SIG-M5 treated with dmso at 0.1 percent for 504 hours (cell line): ENCODE measurements at regions not wholly inside any gene's neighbourhood (a gene's known extent, or its start where the extent isn't known, plus 50 kb on each side); places are given as distances from the start of the nearest gene placed in this dataset.

Experiments used
- DNase-seq: peaks from one replicate; lab custom pipeline; 2025; ENCODE audit not compliant: unreplicated experiment; lab: John Stamatoyannopoulos, UW

DNA sequence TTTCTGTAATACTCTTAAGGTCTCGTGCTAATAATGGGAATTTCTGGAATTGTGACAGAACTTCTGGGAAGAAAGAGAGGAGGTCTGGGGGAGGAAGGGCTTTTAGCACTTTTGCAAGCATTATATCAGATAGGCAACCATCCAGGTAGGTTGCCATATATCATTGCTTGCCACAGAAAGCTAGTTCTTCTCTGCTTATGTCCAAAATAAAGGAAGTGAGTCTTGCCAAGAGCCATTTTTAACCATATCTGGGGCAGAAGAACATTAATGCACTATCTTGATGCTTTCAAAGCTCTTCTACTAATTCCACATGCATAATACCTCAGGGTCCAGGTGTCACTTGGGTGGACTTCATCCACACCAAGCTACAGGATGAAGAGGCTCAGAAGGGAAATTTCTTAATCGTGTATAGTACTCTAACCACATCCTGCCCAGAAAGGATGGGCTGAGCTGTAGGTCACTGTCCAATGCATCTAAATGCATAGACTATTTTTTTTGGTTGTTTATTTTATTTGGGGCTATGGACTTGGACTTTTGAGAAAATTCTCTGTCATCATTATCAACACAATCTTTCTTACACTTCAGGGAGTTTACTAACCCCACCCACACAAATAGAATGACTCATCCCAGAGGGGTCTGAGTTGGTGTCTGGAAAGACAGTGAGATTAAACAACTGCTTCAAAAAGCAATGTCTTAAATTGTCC is 68.9 kb upstream of the ADO start:
- no peak for DNase-seq

DNA sequence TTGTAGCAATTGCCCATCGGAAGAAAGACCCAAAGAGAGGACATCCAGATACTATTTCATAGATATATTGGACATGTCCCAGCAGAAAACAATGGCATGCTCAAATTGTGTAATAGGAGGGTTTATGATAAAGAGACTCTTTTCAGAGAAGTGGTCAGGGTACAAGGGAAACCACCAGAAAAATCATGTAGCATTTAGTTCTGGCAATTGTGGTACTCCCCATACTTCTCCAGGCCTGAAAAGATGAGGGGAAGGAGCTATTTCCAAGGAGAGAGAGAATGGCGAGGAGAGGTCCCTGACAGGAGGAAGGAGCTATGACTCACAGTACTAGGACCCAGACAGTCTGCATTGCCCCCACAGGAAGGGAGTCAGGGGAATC is 68.4 kb upstream of the ADO start:
- DNase-seq: no peak

DNA sequence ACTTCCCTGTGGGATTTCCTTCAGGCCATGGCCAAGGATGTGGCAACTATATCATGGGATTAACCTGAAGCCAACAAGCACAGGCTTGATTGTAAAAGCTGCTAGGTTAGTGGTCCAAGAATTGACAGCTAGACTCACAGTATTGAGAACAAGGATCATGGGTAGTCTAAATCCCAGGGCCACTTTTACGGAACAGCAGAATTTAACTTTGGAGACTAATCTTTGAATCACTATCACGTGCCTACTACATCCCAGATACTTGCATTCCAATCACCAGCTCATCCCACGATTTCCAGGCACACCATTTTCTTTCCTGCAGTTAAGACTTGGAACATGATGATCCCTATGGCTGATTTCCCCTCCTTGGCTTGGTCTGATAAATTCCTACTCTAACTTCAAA is 65.6 kb upstream of the ADO start:
- DNase-seq: no peak

DNA sequence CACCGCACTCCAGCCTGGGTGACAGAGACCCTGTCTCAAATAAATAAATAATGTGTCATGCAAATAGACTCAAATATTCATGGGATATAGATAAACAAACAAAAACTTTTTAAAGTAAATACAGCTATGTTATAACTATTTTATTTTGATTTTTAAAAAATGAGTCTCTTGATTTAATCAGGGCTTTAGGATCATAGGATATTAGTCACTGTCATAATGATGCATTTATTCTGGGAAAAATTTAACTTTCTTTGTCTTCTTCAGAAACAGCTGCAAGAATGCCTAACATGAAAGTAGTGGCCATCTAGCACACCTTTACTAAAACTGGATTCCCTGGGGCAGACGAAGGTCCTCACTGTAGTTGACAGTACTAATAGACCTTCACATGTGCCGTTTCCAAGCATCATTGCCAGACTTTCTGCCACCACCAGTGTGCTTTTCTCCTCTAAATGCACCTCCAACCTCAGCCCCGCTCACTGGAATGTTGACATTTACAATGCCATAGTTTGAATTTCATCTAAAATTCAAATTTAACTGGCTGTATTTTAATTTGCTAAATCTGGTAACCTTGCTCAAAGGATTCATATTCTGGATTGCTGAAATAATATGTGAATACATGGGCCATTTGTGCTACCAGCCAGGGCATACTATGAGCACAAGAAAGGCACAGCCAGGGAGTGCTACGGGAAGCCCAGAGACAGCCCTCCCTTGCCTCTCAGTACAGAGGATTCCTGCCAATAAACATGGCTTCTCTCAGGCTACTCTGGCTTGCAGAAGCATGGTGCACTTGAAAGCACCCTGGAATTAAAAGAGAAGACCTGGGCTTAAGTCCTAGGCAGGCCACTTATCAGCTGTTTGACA is 63.4 kb upstream of the ADO start:
- no peak for DNase-seq

DNA sequence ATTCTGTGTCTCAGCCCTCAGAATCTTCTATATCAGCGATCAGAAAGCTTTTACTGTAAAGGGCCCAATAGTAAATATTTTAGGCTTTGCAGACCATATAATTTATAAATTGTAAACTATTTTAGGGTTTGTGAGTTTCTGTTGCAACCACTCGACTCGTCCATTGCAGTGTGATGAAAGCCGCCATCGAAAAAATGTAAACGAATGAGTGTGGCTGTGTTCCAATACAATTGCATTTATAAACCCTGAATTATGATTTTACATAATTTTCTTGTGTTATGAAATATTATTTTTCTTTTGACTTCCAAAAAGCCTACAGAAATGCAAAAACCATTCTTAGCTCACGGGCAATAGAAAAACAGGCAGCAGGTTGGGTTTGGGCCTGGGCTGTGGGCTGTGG is 62.5 kb upstream of the ADO start:
- no peak for DNase-seq

DNA sequence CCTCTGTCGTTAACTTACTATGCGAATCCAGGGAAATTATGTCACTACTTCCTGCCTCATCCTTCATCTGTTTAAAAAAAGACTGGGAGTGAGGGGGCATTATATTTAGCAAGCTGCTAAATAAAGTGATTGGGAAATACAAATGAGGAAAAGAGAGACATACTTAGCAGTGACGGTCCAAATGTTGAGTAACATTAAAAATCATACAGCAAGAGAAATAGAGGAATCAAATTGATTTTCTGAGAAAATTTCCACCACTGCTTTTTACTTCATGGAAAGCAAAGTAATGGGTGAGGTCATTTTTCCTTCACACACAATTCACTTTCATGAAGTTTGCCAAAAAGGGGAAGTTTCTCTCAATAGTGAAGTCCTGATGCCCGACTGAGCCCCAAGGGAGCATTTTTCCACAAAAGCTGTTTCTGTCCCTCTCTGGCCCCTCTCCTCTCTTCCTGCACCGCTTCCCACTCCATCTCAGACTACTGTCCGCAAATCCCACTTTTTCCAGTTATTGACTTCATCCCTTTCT is 61.9 kb upstream of the ADO start:
- DNase-seq: peak; percentile 68

DNA sequence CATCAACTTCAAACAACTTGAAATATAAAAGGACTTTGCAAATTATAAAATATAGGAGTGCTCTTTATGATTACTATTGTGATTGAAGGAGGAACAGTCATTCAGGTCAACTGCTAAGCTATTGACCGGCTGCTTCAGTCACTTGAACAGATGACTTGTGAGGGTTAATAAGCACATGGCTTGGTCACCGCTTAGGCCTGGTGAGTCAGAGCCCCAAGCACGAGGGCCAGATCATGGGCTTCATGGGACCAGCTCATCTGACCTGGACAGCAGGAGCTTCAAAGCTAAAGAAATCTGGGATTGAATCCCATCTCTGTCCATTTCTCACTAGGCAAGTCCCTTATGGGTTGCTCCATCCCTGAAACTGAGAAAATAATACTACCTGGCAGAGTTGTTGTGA is 60.4 kb upstream of the ADO start:
- no peak for DNase-seq

DNA sequence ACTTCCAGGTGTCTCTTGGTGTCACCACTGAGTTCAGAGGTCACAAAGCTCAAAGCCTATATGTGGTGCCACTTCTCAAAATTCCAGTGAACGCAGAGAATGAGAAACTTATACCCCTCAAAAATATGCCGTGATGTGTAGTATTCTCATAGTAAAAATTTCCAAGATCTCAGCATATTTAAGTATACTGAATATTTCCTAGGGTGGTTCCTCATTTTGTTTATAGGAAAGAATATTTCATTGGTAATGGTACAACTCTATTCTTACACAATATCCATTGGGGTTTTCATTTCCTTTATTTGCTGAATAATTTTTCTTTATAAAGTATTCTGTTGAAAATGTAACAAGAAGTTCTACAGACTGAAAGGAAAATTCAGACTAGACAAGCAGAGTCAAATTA is 58.9 kb upstream of the ADO start:
- DNase-seq: peak; percentile 4

DNA sequence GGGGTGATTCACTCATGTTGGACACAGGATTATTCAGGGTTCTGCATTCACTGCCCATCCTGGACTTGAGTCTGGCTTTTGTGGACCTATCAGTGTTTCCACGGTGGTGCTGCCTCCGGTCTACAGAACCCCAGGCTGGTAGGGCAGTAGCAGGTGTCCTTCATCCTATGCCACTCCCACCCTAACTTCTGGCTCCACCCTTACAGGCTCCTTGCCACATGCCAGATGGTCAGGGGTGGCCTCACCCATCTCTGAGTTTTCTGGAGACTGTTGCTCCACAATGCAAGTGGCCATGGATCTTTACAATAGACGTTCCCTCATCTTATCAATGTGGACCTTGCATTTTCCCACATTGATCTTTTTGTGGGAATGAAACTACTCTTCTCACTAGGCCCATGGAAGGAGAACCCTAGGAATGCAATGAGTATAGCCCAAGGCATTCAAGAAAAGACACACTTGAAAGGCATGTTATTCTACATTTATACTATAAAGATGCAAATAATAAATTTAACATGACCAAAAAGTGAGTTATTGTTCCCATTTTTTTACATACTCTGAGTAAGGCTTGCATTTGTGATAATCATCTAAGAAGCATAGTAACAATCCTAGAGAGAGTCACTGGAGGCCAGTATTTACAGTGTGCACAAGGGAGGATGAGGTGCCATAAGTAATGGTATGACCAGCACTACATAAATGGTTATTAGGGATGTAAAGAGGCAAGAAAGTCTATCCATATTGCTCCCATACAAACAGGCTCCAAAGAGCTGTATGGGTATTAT is 57.4 kb upstream of the ADO start:
- DNase-seq: no peak

DNA sequence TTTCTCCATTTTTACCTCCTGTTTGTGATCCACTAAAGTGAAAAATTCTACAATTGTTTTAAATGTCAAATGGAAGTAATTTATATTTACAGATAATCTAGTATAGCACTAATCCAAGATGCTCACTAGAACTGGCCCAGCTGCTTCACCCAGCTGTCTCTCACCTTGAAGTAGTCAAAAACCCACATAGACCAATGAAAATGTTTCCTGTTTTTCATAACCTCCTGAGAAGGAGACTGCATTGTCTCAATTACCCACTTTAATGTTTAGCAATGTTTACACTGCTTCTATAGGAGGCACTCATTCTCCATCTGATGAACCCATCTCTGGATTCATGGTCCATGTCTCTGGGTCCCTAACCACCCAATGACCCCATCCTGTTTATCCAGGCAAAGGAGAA is 56.1 kb upstream of the ADO start:
- DNase-seq: no peak

DNA sequence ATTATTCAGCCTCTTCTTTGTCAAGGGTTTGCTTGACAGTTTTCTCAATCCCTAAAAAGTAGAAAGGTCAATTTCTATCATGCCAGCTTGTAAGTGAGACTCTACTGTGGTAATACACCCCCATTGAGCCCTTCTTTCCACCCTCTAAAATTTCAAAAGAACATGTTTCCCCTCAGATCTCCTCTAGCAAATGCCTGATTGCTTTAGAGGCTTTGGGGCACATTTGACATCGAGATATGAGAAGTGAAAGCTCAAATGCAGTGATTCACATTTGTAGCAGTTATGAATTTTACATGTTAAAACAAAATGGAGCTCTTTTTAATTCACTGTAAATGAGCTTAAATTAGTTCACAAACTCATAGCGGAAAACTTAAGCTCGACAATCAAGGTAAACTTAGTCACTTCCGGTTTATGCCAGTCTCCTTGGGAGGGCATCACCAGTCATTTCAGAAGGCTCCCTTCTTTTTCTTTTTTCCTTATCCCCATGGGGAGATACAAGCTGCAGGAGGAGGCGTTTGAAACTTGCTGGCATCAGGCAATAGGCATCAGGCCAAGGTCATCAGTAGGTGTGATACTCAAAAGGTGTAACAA is 55.3 kb upstream of the ADO start:
- DNase-seq: no peak
